Hepatocyte (in vitro differentiated cells): ENCODE measurements at regions not wholly inside any gene's neighbourhood (a gene's known extent, or its start where the extent isn't known, plus 50 kb on each side); places are given as distances from the start of the nearest gene placed in this dataset.

Experiments
- CTCF ChIP-seq: fragments of 200-600 bp; sonication (generic); IDR thresholded peaks from 2 replicates; pipeline ENCODE4 v1.5.1; 2016; ENCODE audit warnings: antibody characterized with exemption, mild to moderate bottlenecking; ENCODE audit not compliant: poor library complexity
- EZH2 ChIP-seq: fragments of 200-600 bp; sonication (generic); IDR thresholded peaks from 2 replicates; pipeline ENCODE4 v1.6.1; 2016; ENCODE audit warnings: antibody characterized with exemption, mild to moderate bottlenecking, borderline replicate concordance

GRCh38 chr3:162517110-162517509 lies 1020.5 kb downstream of the OTOL1 start:
- TF ChIP-seq CTCF (peak; percentile 17), EZH2 (no peak)
